HFF-Myc (cell line): ENCODE measurements at regions not wholly inside any gene's neighbourhood (a gene's known extent, or its start where the extent isn't known, plus 50 kb on each side); places are given as distances from the start of the nearest gene placed in this dataset.

Source experiments
- DNase-seq: peaks from one replicate; pipeline ENCODE4 v3.0.0-alpha.2; 2011; ENCODE audit warnings: low read depth; ENCODE audit errors: extremely low read depth
- H3K4me3 ChIP-seq: replicated peaks from 2 replicates; pipeline ENCODE4 v1.5.1; 2011; ENCODE audit warnings: low read depth, mild to moderate bottlenecking, control low read depth, low read length
- CTCF ChIP-seq: IDR thresholded peaks from 2 replicates; pipeline ENCODE4 v1.5.1; 2012; ENCODE audit warnings: mild to moderate bottlenecking, low read depth, low read length, control low read depth; ENCODE audit errors: missing control alignments

- no peak for DNase-seq
- H3K4me3 ChIP-seq: no peak overlapping the region
- no peak for TF ChIP-seq CTCF
These were observed 255.6 kb upstream of the ZNF32 start for GRCh38 chr10:43904301-43904700.

GRCh38 chr10:43903451-43903850, 254.8 kb upstream of the ZNF32 start:
- no peak for DNase-seq
- no peak for TF ChIP-seq CTCF
- H3K4me3 ChIP-seq: no peak overlapping the region

GRCh38 chr10:43902842-43903241, 254.2 kb upstream of the ZNF32 start:
- no peak overlapping the region for H3K4me3 ChIP-seq
- no peak for DNase-seq
- no peak for TF ChIP-seq CTCF

- no peak overlapping the region for H3K4me3 ChIP-seq
These were observed 253.2 kb upstream of the ZNF32 start for GRCh38 chr10:43901744-43902504.

GRCh38 chr10:43901302-43901701, 252.6 kb upstream of the ZNF32 start:
- no peak for TF ChIP-seq CTCF
- no peak overlapping the region for H3K4me3 ChIP-seq
- no peak for DNase-seq

More at GRCh38 chr10:43901744-43902504, 253.2 kb upstream of the ZNF32 start:
- DNase-seq: no peak
- TF ChIP-seq CTCF: no peak

GRCh38 chr10:43900571-43900970, 251.9 kb upstream of the ZNF32 start:
- no peak for TF ChIP-seq CTCF
- no peak for DNase-seq

More at GRCh38 chr10:43900571-43900970, 251.9 kb upstream of the ZNF32 start:
- H3K4me3 ChIP-seq: no peak overlapping the region
